IMR-90 (cell line): ENCODE measurements at regions not wholly inside any gene's neighbourhood (a gene's known extent, or its start where the extent isn't known, plus 50 kb on each side); places are given as distances from the start of the nearest gene placed in this dataset.

ENCODE experiments used
- ATAC-seq: fragments of 200-7000 bp; cut with Tn5 transposase; 2 replicates; pipeline ENCODE4 v1.9.1; 2020; ENCODE audit warnings: low read depth, mild to moderate bottlenecking, moderate library complexity
- BruUV-seq: library from RNA; stranded (reverse); fragments of 400-500 nt; replicated peaks from 2 replicates; lab custom pipeline; 2021; lab: Mats Ljungman, UMichigan
- CTCF ChIA-PET: fragments of 300-600 bp; formaldehyde crosslinking; extraction: SDS; loops from one replicate; lab custom pipeline; 2021; ENCODE audit warnings: antibody characterized with exemption; lab: Yijun Ruan, JAX
- POLR2A ChIA-PET: fragments of 300-600 bp; sonication (Branson Sonifier 250); formaldehyde crosslinking; loops from one replicate; lab custom pipeline; 2022; ENCODE audit warnings: antibody characterized with exemption; ENCODE audit not compliant: unreplicated experiment; lab: Charles Lee
- DNase-seq: peaks from one replicate; pipeline ENCODE4 v3.0.0; 2013
- H2AFZ ChIP-seq: replicated peaks from 2 replicates; pipeline ENCODE3; 2013; ENCODE audit warnings: low read length, mild to moderate bottlenecking; ENCODE audit not compliant: poor library complexity
- H2AK5ac ChIP-seq: 2 replicates; pipeline ENCODE4 v1.6.1; 2013; ENCODE audit warnings: low read depth, low read length, inconsistent platforms
- H2AK9ac ChIP-seq: replicated peaks from 2 replicates; pipeline ENCODE3; 2013; ENCODE audit warnings: mild to moderate bottlenecking, low read depth, low read length, moderate library complexity; ENCODE audit not compliant: poor library complexity
- H2BK120ac ChIP-seq: 2 replicates; pipeline ENCODE4 v1.6.1; 2013; ENCODE audit warnings: low read depth, low read length, inconsistent platforms
- H2BK15ac ChIP-seq: 3 replicates; pipeline ENCODE4 v1.6.1; 2013; ENCODE audit warnings: low read depth, low read length, inconsistent platforms
- H2BK20ac ChIP-seq: 2 replicates; pipeline ENCODE4 v1.6.1; 2013; ENCODE audit warnings: low read depth, mild to moderate bottlenecking, inconsistent platforms, low read length, moderate library complexity
- H2BK5ac ChIP-seq: 2 replicates; pipeline ENCODE4 v1.6.1; 2013; ENCODE audit warnings: mild to moderate bottlenecking, low read depth, low read length, inconsistent platforms; ENCODE audit not compliant: poor library complexity, severe bottlenecking
- H3K14ac ChIP-seq: replicated peaks from 2 replicates; pipeline ENCODE4 v1.6.1; 2013; ENCODE audit warnings: low read depth, low read length, inconsistent platforms
- H3K18ac ChIP-seq: 2 replicates; pipeline ENCODE4 v1.6.1; 2013; ENCODE audit warnings: low read depth, low read length, control low read depth
- H3K23ac ChIP-seq: 2 replicates; pipeline ENCODE4 v1.6.1; 2013; ENCODE audit warnings: low read depth, low read length, inconsistent platforms
- H3K27ac ChIP-seq: 2 replicates; pipeline ENCODE4 v1.5.1; 2013; ENCODE audit warnings: mild to moderate bottlenecking, control low read depth, low read length; ENCODE audit not compliant: insufficient read depth
- H3K27me3 ChIP-seq: 2 replicates; pipeline ENCODE4 v1.6.1; 2013; ENCODE audit warnings: low read length; ENCODE audit not compliant: control insufficient read depth, insufficient read depth
- H3K36me3 ChIP-seq: 2 replicates; pipeline ENCODE4 v1.6.1; 2013; ENCODE audit warnings: low read length, mixed read lengths; ENCODE audit not compliant: control insufficient read depth, insufficient read depth
- H3K4ac ChIP-seq: 2 replicates; pipeline ENCODE4 v1.6.1; 2013; ENCODE audit warnings: low read depth, low read length, inconsistent platforms
- H3K4me1 ChIP-seq: 2 replicates; pipeline ENCODE4 v1.6.1; 2013; ENCODE audit warnings: low read length, mixed read lengths; ENCODE audit not compliant: control insufficient read depth, insufficient read depth
- H3K4me2 ChIP-seq: 2 replicates; pipeline ENCODE4 v1.6.1; 2013; ENCODE audit warnings: low read depth, mild to moderate bottlenecking, control low read depth, low read length, moderate library complexity
- H3K4me3 ChIP-seq: 2 replicates; pipeline ENCODE4 v1.5.1; 2013; ENCODE audit warnings: low read depth, mild to moderate bottlenecking, control low read depth, low read length, moderate library complexity; ENCODE audit not compliant: insufficient read depth
- H3K56ac ChIP-seq: 2 replicates; pipeline ENCODE4 v1.6.1; 2013; ENCODE audit warnings: low read length, inconsistent platforms; ENCODE audit not compliant: insufficient read depth; ENCODE audit errors: extremely low read depth
- H3K79me1 ChIP-seq, 2 experiments: 2 replicates each; pipeline ENCODE4 v1.6.1; 2013; ENCODE audit warnings: low read length in 2 of 2, inconsistent platforms in 1 of 2, low read depth in 1 of 2
- H3K9ac ChIP-seq: 2 replicates; pipeline ENCODE4 v1.6.1; 2013; ENCODE audit warnings: low read depth, low read length, control low read depth
- H3K9me1 ChIP-seq: 2 replicates; pipeline ENCODE4 v1.6.1; 2013; ENCODE audit warnings: low read length, inconsistent platforms; ENCODE audit not compliant: insufficient read depth
- H3K9me3 ChIP-seq: 2 replicates; pipeline ENCODE4 v1.6.1; 2013; ENCODE audit warnings: low read length; ENCODE audit not compliant: control insufficient read depth, insufficient read depth
- H4K20me1 ChIP-seq: 2 replicates; pipeline ENCODE4 v1.6.1; 2013; ENCODE audit warnings: low read length, inconsistent platforms; ENCODE audit not compliant: insufficient read depth
- H4K5ac ChIP-seq: 2 replicates; pipeline ENCODE4 v1.6.1; 2013; ENCODE audit warnings: mild to moderate bottlenecking, low read depth, low read length, control low read depth
- H4K8ac ChIP-seq, 2 experiments: 2 replicates each; pipeline ENCODE4 v1.6.1; 2013; ENCODE audit warnings: low read depth in 2 of 2, low read length in 2 of 2, control low read depth in 1 of 2, inconsistent platforms in 1 of 2
- H4K91ac ChIP-seq: 2 replicates; pipeline ENCODE4 v1.6.1; 2013; ENCODE audit warnings: low read depth, low read length, inconsistent platforms; ENCODE audit not compliant: insufficient read depth
- CHD1 ChIP-seq: IDR thresholded peaks from 2 replicates; pipeline ENCODE4 v1.6.1; 2012; ENCODE audit warnings: low read depth, low read length, improper control_type of control experiment
- FOS ChIP-seq: fragments of 150-350 bp; IDR thresholded peaks from 2 replicates; pipeline ENCODE4 v1.6.1; 2016; ENCODE audit warnings: low read depth, low read length
- MAFK ChIP-seq: IDR thresholded peaks from 2 replicates; pipeline ENCODE4 v1.6.1; 2012; ENCODE audit warnings: low read depth, low read length, improper control_type of control experiment
- MAZ ChIP-seq: IDR thresholded peaks from 2 replicates; pipeline ENCODE4 v1.6.1; 2012; ENCODE audit warnings: low read depth, mild to moderate bottlenecking, low read length, improper control_type of control experiment, moderate library complexity, borderline replicate concordance
- POLR2A ChIP-seq: IDR thresholded peaks from 2 replicates; pipeline ENCODE4 v1.6.1; 2012; ENCODE audit warnings: mild to moderate bottlenecking, low read depth, low read length
- RAD21 ChIP-seq: IDR thresholded peaks from 2 replicates; pipeline ENCODE4 v1.6.1; 2012; ENCODE audit warnings: low read length, improper control_type of control experiment
- RCOR1 ChIP-seq: IDR thresholded peaks from 2 replicates; pipeline ENCODE4 v1.6.1; 2012; ENCODE audit warnings: mild to moderate bottlenecking, low read length, improper control_type of control experiment; ENCODE audit not compliant: insufficient replicate concordance
- RFX5 ChIP-seq: IDR thresholded peaks from 2 replicates; pipeline ENCODE4 v1.8.0; 2012; ENCODE audit warnings: low read depth, mild to moderate bottlenecking, low read length, moderate library complexity
- WGBS, 2 experiments: methylation state at CpG; one replicate each; pipeline versions ENCODE4 v1.1.5 to v1.1.7; 2013; ENCODE audit warnings: missing lambda C conversion rate in 2 of 2; ENCODE audit not compliant: insufficient read length in 1 of 2; ENCODE audit errors: extremely low coverage in 2 of 2; 5-methylcytosine and 5-hydroxymethylcytosine counted together
- dilution Hi-C: fragments of 300-500 bp; cut with HindIII; formaldehyde crosslinking; loops from one replicate; pipeline ENCODE4 v1.14.3; 2018; ENCODE audit warnings: low sequenced_read_pairs; ENCODE audit not compliant: unreplicated experiment
- in situ Hi-C: fragments of 300-500 bp; cut with MboI; formaldehyde crosslinking; loops from 3 replicates; pipeline ENCODE4 v1.14.3; 2019; ENCODE audit warnings: low sequenced_read_pairs, inconsistent platforms, mixed read lengths
- intact Hi-C: fragments of 100-400 bp; cut with micrococcal nuclease; formaldehyde crosslinking; loops from 2 replicates; pipeline ENCODE4 v1.10.0; 2022
- TF ChIP-seq, protein P1 (sequence below): fragments of 150-350 bp; IDR thresholded peaks from 2 replicates; pipeline ENCODE4 v1.6.1; 2017; ENCODE audit warnings: mild to moderate bottlenecking, antibody characterized with exemption, low read length, low read depth
- TF ChIP-seq, protein P2 (sequence below): fragments of 150-350 bp; IDR thresholded peaks from 2 replicates; pipeline ENCODE4 v1.6.1; 2016; ENCODE audit warnings: low read depth, mild to moderate bottlenecking, low read length, moderate library complexity, borderline replicate concordance

DNA sequence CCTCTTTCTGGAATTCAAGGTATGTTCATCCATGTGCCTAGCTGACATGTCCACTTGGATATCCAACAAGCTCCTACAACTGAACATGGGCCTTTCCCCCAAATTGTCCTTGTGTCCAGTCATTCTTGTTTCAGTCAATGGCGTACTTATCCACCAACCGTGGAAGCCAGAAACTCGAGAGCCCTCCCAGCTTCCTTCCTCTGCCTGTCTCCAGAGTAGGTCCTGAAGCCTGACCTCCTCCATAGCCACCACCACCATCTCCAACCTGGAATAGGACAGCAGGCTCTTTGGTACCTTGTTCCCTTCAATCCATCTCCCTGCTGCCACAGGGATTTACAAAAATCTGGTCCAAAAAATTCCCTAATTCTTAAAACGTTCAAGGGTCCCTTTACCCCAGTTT is 305.1 kb downstream of the RPS24 start:
- ATAC-seq (no peak), DNase-seq (no peak)
- no peaks in the 10 kb centered on the region for H3K36me3 ChIP-seq
- H2AFZ ChIP-seq, result no peak overlapping the region
- no peak overlapping the region for H3K4ac ChIP-seq
- ChIA-PET CTCF (no interaction called here), POLR2A (no interaction called here)
- no peak overlapping the region for H3K18ac ChIP-seq
- H3K27me3 ChIP-seq, result peaks cover 22% of the 10 kb centered on the region
- dilution Hi-C loops (no loop called here), in situ Hi-C loops (no loop called here), intact Hi-C loops (no loop called here)
- TF ChIP-seq, protein P1, sequence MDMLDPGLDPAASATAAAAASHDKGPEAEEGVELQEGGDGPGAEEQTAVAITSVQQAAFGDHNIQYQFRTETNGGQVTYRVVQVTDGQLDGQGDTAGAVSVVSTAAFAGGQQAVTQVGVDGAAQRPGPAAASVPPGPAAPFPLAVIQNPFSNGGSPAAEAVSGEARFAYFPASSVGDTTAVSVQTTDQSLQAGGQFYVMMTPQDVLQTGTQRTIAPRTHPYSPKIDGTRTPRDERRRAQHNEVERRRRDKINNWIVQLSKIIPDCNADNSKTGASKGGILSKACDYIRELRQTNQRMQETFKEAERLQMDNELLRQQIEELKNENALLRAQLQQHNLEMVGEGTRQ, result no peak
- TF ChIP-seq MAZ, result no peak
- no peak for TF ChIP-seq POLR2A
- no peak for TF ChIP-seq MAFK
- TF ChIP-seq, protein P2, sequence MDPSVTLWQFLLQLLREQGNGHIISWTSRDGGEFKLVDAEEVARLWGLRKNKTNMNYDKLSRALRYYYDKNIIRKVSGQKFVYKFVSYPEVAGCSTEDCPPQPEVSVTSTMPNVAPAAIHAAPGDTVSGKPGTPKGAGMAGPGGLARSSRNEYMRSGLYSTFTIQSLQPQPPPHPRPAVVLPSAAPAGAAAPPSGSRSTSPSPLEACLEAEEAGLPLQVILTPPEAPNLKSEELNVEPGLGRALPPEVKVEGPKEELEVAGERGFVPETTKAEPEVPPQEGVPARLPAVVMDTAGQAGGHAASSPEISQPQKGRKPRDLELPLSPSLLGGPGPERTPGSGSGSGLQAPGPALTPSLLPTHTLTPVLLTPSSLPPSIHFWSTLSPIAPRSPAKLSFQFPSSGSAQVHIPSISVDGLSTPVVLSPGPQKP, result no peak
- no peak for TF ChIP-seq RAD21
- no peak for TF ChIP-seq RCOR1
- no peak for TF ChIP-seq CHD1
- no peak for TF ChIP-seq RFX5
- TF ChIP-seq FOS, result no peak
- no peak overlapping the region for H2BK20ac ChIP-seq
- H3K79me1 ChIP-seq, result no peaks in the 10 kb centered on the region
- H2AK9ac ChIP-seq, result no peak overlapping the region
- H2AK5ac ChIP-seq, result no peak overlapping the region
- no peak overlapping the region for H4K8ac ChIP-seq
- no peak overlapping the region for H2BK120ac ChIP-seq
- H2BK5ac ChIP-seq, result no peak overlapping the region
- H3K14ac ChIP-seq, result no peak overlapping the region
- H4K20me1 ChIP-seq, result peaks cover 7% of the 10 kb centered on the region; the same call in 1 of the 2 replicates
- no peak overlapping the region for H2BK15ac ChIP-seq
- H4K5ac ChIP-seq, result no peak overlapping the region
- H3K9ac ChIP-seq, result no peak overlapping the region
- H3K9me3 ChIP-seq, result peaks cover 2% of the 10 kb centered on the region; the same call in 1 of the 2 replicates
- BruUV-seq, result no TSS peak
- no peak overlapping the region for H3K23ac ChIP-seq
- peaks cover 15% of the 10 kb centered on the region for H3K4me1 ChIP-seq
- H3K27ac ChIP-seq, result no peak overlapping the region
- WGBS, 2 experiments, result 91% methylated on average over 1 of the region's 4 CpGs; no CpG with 5 or more reads in 1 of the 2 experiments
- no peak overlapping the region for H3K4me2 ChIP-seq
- no peak overlapping the region for H3K56ac ChIP-seq
- H4K91ac ChIP-seq, result no peak overlapping the region
- H3K4me3 ChIP-seq, result no peak overlapping the region
- H3K9me1 ChIP-seq, result peaks cover 21% of the 10 kb centered on the region
